SK-MEL-5 (cell line): ENCODE measurements at regions not wholly inside any gene's neighbourhood (a gene's known extent, or its start where the extent isn't known, plus 50 kb on each side); places are given as distances from the start of the nearest gene placed in this dataset.

Experiments
- DNase-seq: peaks from one replicate; pipeline ENCODE4 v3.0.0-alpha.2; 2016; ENCODE audit warnings: low read depth, low spot score
- in situ Hi-C: cut with HindIII; loops from 2 replicates; pipeline ENCODE4 v1.10.0; 2016; ENCODE audit warnings: low sequenced_read_pairs, high pct_unique_total_duplicates, low pct_unique_long_range_greater_than_20kb

GRCh38 chr14:39853441-39853840, 421.2 kb upstream of the FBXO33 start:
- no peak for DNase-seq
- in situ Hi-C loops: no loop called here

GRCh38 chr14:39851202-39851601, 419.0 kb upstream of the FBXO33 start:
- in situ Hi-C loops: no loop called here
- DNase-seq: no peak

GRCh38 chr14:39847852-39848251, 415.6 kb upstream of the FBXO33 start:
- in situ Hi-C loops: no loop called here
- no peak for DNase-seq

- DNase-seq: no peak
- in situ Hi-C loops: no loop called here
Observed at GRCh38 chr14:39847194-39847593, 415.0 kb upstream of the FBXO33 start.

- in situ Hi-C loops: no loop called here
- DNase-seq: no peak
Observed at GRCh38 chr14:39843881-39844280, 411.6 kb upstream of the FBXO33 start.

GRCh38 chr14:39841088-39841487, 408.9 kb upstream of the FBXO33 start:
- DNase-seq: no peak
- in situ Hi-C loops: no loop called here

- DNase-seq: no peak
- in situ Hi-C loops: no loop called here
Observed at GRCh38 chr14:39827901-39828655, 395.8 kb upstream of the FBXO33 start.

GRCh38 chr14:39812532-39813320, 380.5 kb upstream of the FBXO33 start:
- DNase-seq: no peak
- in situ Hi-C loops: no loop called here

- no peak for DNase-seq
- in situ Hi-C loops: no loop called here
Observed at GRCh38 chr14:39807271-39807670, 375.0 kb upstream of the FBXO33 start.

GRCh38 chr14:39784461-39784860, 352.2 kb upstream of the FBXO33 start:
- DNase-seq: no peak
- in situ Hi-C loops: no loop called here

- no peak for DNase-seq
- in situ Hi-C loops: no loop called here
Observed at GRCh38 chr14:39781466-39781865, 349.2 kb upstream of the FBXO33 start.

GRCh38 chr14:39773387-39774126, 341.3 kb upstream of the FBXO33 start:
- DNase-seq: no peak
- in situ Hi-C loops: no loop called here

GRCh38 chr14:39772627-39773026, 340.4 kb upstream of the FBXO33 start:
- no peak for DNase-seq
- in situ Hi-C loops: no loop called here

GRCh38 chr14:39768589-39768988, 336.4 kb upstream of the FBXO33 start:
- no peak for DNase-seq
- in situ Hi-C loops: no loop called here

GRCh38 chr14:39766397-39767000, 334.3 kb upstream of the FBXO33 start:
- DNase-seq: no peak
- in situ Hi-C loops: no loop called here

- DNase-seq: no peak
- in situ Hi-C loops: no loop called here
Observed at GRCh38 chr14:39765676-39766075, 333.4 kb upstream of the FBXO33 start.

GRCh38 chr14:39763402-39763890, 331.2 kb upstream of the FBXO33 start:
- in situ Hi-C loops: no loop called here
- no peak for DNase-seq
